NCI-H82 treated with DMSO at 0.1 percent for 48 hours (cell line): ENCODE measurements at regions not wholly inside any gene's neighbourhood (a gene's known extent, or its start where the extent isn't known, plus 50 kb on each side); places are given as distances from the start of the nearest gene placed in this dataset.
"Not testable (repeated sequence)": the region's sequence is repeated elsewhere in the genome, so short reads cannot be mapped to it uniquely, and the experiment has no call there.

Experiments
- DNase-seq: peaks from one replicate; lab custom pipeline; 2025; ENCODE audit not compliant: unreplicated experiment; lab: John Stamatoyannopoulos, UW

GRCh38 chr15:95170561-95171380 is 939.4 kb downstream of the MCTP2 start:
- DNase-seq: no peak

- DNase-seq: no peak
Measured at GRCh38 chr15:95171564-95171963, 940.2 kb downstream of the MCTP2 start.

- DNase-seq: no peak
Measured at GRCh38 chr15:95174301-95175259, 943.2 kb downstream of the MCTP2 start.

- no peak for DNase-seq
Measured at GRCh38 chr15:95175914-95176658, 944.7 kb downstream of the MCTP2 start.

GRCh38 chr15:95176794-95177577 is 945.6 kb downstream of the MCTP2 start:
- no peak for DNase-seq

- no peak for DNase-seq
Measured at GRCh38 chr15:95180530-95180929, 949.2 kb downstream of the MCTP2 start.

- DNase-seq: no peak
Measured at GRCh38 chr15:95182091-95182490, 950.7 kb downstream of the MCTP2 start.

GRCh38 chr15:95192923-95193322 is 961.6 kb downstream of the MCTP2 start:
- no peak for DNase-seq

GRCh38 chr15:95194746-95195145 is 963.4 kb downstream of the MCTP2 start:
- DNase-seq: no peak

GRCh38 chr15:95196176-95196915 is 965.0 kb downstream of the MCTP2 start:
- no peak for DNase-seq

- DNase-seq: no peak
Measured at GRCh38 chr15:95202569-95203349, 971.4 kb downstream of the MCTP2 start.

- no peak for DNase-seq
Measured at GRCh38 chr15:95205077-95205476, 973.7 kb downstream of the MCTP2 start.

- not testable (repeated sequence) for DNase-seq
Measured at GRCh38 chr15:95205830-95206229, 974.5 kb downstream of the MCTP2 start.

- no peak for DNase-seq
Measured at GRCh38 chr15:95208071-95208470, 976.7 kb downstream of the MCTP2 start.

- no peak for DNase-seq
Measured at GRCh38 chr15:95208988-95209387, 977.6 kb downstream of the MCTP2 start.

GRCh38 chr15:95210436-95210981 is 979.1 kb downstream of the MCTP2 start:
- DNase-seq: no peak

- no peak for DNase-seq
Measured at GRCh38 chr15:95215017-95215416, 983.7 kb downstream of the MCTP2 start.

GRCh38 chr15:95226835-95227234 is 995.5 kb downstream of the MCTP2 start:
- DNase-seq: no peak

- DNase-seq: no peak
Measured at GRCh38 chr15:95227235-95227634, 995.9 kb downstream of the MCTP2 start.
